HepG2 (cell line): ENCODE measurements at regions not wholly inside any gene's neighbourhood (a gene's known extent, or its start where the extent isn't known, plus 50 kb on each side); places are given as distances from the start of the nearest gene placed in this dataset.

Source experiments
- ATAC-seq: fragments of 200-7000 bp; cut with Tn5 transposase; 3 replicates; pipeline ENCODE4 v1.9.1; 2020; ENCODE audit warnings: mild to moderate bottlenecking, moderate library complexity
- BruUV-seq: library from RNA; stranded (reverse); fragments of 400-500 nt; replicated peaks from 2 replicates; lab custom pipeline; 2021; lab: Mats Ljungman, UMichigan
- CTCF ChIA-PET: fragments of 300-600 bp; formaldehyde crosslinking; extraction: SDS; loops from one replicate; lab custom pipeline; 2021; ENCODE audit warnings: low total read pairs, inconsistent platforms, low intra/inter-chr PET ratio; lab: Yijun Ruan, JAX
- POLR2A ChIA-PET: fragments of 350-600 bp; sonication (Branson Sonifier 250); formaldehyde crosslinking; loops from one replicate; lab custom pipeline; 2020; ENCODE audit warnings: antibody characterized with exemption, inconsistent platforms; lab: Yijun Ruan, JAX
- DNase-seq: peaks from one replicate; pipeline ENCODE4 v3.0.0-alpha.2; 2015; ENCODE audit warnings: low spot score
- FAIRE-seq: peaks from 3 replicates; lab custom pipeline; 2011; peaks lifted over from hg19 to GRCh38; lab: Jason Lieb, UNC
- H2AFZ ChIP-seq: one replicate; pipeline ENCODE4 v1.6.1; 2011; ENCODE audit warnings: low read length, inconsistent platforms
- H3K27ac ChIP-seq: fragments of 300-600 bp; 3 replicates; pipeline ENCODE4 v1.8.0; 2011; ENCODE audit warnings: mixed run types, mild to moderate bottlenecking, mixed read lengths, low read length, inconsistent platforms; ENCODE audit not compliant: insufficient read depth; ENCODE audit errors: extremely low read length
- H3K27me3 ChIP-seq, 2 experiments: fragments of 200-600 bp in 1 of 2; 2 replicates in 1 of 2; 3 replicates in 1 of 2; pipeline versions ENCODE4 v1.6.0 to v1.8.0; 2011; ENCODE audit warnings: low read length in 2 of 2, mild to moderate bottlenecking in 2 of 2, moderate library complexity in 2 of 2, inconsistent platforms in 1 of 2; ENCODE audit not compliant: insufficient read depth in 2 of 2, control insufficient read depth in 1 of 2
- H3K36me3 ChIP-seq, 2 experiments: fragments of 200-600 bp in 1 of 2; replicated peaks in 1 of 2; 2 replicates in 1 of 2; 3 replicates in 1 of 2; pipeline versions ENCODE4 v1.5.1 to v1.8.0; 2011; ENCODE audit warnings: low read length in 2 of 2, inconsistent platforms in 1 of 2; ENCODE audit not compliant: insufficient read depth in 2 of 2, control insufficient read depth in 1 of 2
- H3K4me1 ChIP-seq: 2 replicates; pipeline ENCODE4 v1.5.1; 2012; ENCODE audit warnings: low read length, inconsistent platforms; ENCODE audit not compliant: insufficient read depth
- H3K4me2 ChIP-seq: 2 replicates; pipeline ENCODE4 v1.6.0; 2011; ENCODE audit warnings: low read depth, low read length, inconsistent platforms
- H3K4me3 ChIP-seq, 3 experiments: fragments of 200-600 bp in 1 of 3; sonication (generic), shearing (Covaris generic) in 1 of 3; replicated peaks in 1 of 3; 2 replicates each; pipeline ENCODE4 v1.5.1; 2011 to 2016; ENCODE audit warnings: low read length in 3 of 3, inconsistent platforms in 2 of 3, low read depth in 2 of 3, mild to moderate bottlenecking in 2 of 3, control low read depth in 1 of 3, mixed read lengths in 1 of 3; ENCODE audit not compliant: insufficient read depth in 1 of 3
- H3K79me2 ChIP-seq: one replicate; pipeline ENCODE4 v1.6.1; 2011; ENCODE audit warnings: low read length, inconsistent platforms; ENCODE audit not compliant: insufficient read depth
- H3K9ac ChIP-seq: 2 replicates; pipeline ENCODE4 v1.6.0; 2011; ENCODE audit warnings: mild to moderate bottlenecking, low read depth, low read length, inconsistent platforms; ENCODE audit not compliant: insufficient read depth
- H3K9me3 ChIP-seq: 2 replicates; pipeline ENCODE4 v1.5.1; 2012; ENCODE audit warnings: mild to moderate bottlenecking, low read length
- H4K20me1 ChIP-seq: 2 replicates; pipeline ENCODE4 v1.6.0; 2011; ENCODE audit warnings: inconsistent platforms, mild to moderate bottlenecking, low read length, moderate library complexity; ENCODE audit not compliant: insufficient read depth
- KAT8 ChIP-seq: IDR thresholded peaks from 2 replicates; pipeline ENCODE4 v1.6.1; 2016; ENCODE audit warnings: missing genetic modification reagents, missing compliant biosample characterization
- RCOR2 ChIP-seq: IDR thresholded peaks from 2 replicates; pipeline ENCODE4 v1.6.1; 2016; ENCODE audit warnings: missing biosample characterization, missing genetic modification reagents
- SOX13 ChIP-seq, 3 experiments: fragments of 450-650 bp in 1 of 3; sonication (generic) in 1 of 3; formaldehyde crosslinking in 1 of 3; IDR thresholded peaks in 2 of 3; conservative IDR thresholded peaks in 1 of 3; 2 replicates each; pipeline versions ENCODE4 v1.5.0 to v1.6.1; 2016 to 2020; ENCODE audit warnings: antibody characterized with exemption in 1 of 3, mild to moderate bottlenecking in 1 of 3, missing compliant biosample characterization in 1 of 3, missing genetic modification reagents in 1 of 3, moderate library complexity in 1 of 3
- ZFP36L1 ChIP-seq: sonication (generic); formaldehyde crosslinking; IDR thresholded peaks from 2 replicates; pipeline ENCODE4 v1.8.0; 2022; ENCODE audit warnings: mild to moderate bottlenecking, missing genetic modification reagents, moderate library complexity
- ZFP62 ChIP-seq: sonication (generic); formaldehyde crosslinking; IDR thresholded peaks from 2 replicates; pipeline ENCODE4 v1.4.0; 2020; ENCODE audit warnings: missing genetic modification reagents
- ZNF614 ChIP-seq: IDR thresholded peaks from 2 replicates; pipeline ENCODE4 v1.6.1; 2018; ENCODE audit warnings: missing biosample characterization, missing genetic modification reagents, inconsistent platforms, borderline replicate concordance
- ZNF747 ChIP-seq: sonication (generic); formaldehyde crosslinking; IDR thresholded peaks from 2 replicates; pipeline ENCODE4 v1.8.1; 2023; ENCODE audit warnings: missing genetic modification reagents, mild to moderate bottlenecking, borderline replicate concordance
- WGBS: methylation state at CpG from one replicate; pipeline ENCODE4 v1.1.6; 2017; ENCODE audit warnings: low lambda C conversion rate; 5-methylcytosine and 5-hydroxymethylcytosine counted together
- in situ Hi-C: cut with HindIII; loops from 2 replicates; pipeline ENCODE4 v1.10.0; 2017; ENCODE audit warnings: low pct_unique_long_range_greater_than_20kb; ENCODE audit not compliant: extremely low pct_ligation_motif_present
- intact Hi-C: fragments of 100-400 bp; cut with micrococcal nuclease; formaldehyde crosslinking; loops from one replicate; pipeline ENCODE4 v1.10.0; 2022; ENCODE audit not compliant: unreplicated experiment
- TF ChIP-seq, protein P1 (sequence below): sonication (generic); formaldehyde crosslinking; IDR thresholded peaks from 2 replicates; pipeline ENCODE4 v1.4.0; 2020; ENCODE audit warnings: missing genetic modification reagents, borderline replicate concordance
- TF ChIP-seq, protein P2 (sequence below): sonication (generic); formaldehyde crosslinking; IDR thresholded peaks from 2 replicates; pipeline ENCODE4 v1.5.1; 2020; ENCODE audit warnings: missing genetic modification reagents, mild to moderate bottlenecking, borderline replicate concordance
- TF ChIP-seq, protein P3 (sequence below): sonication (generic); formaldehyde crosslinking; IDR thresholded peaks from 2 replicates; pipeline ENCODE4 v1.8.0; 2022; ENCODE audit warnings: missing genetic modification reagents, mild to moderate bottlenecking, borderline replicate concordance

DNA sequence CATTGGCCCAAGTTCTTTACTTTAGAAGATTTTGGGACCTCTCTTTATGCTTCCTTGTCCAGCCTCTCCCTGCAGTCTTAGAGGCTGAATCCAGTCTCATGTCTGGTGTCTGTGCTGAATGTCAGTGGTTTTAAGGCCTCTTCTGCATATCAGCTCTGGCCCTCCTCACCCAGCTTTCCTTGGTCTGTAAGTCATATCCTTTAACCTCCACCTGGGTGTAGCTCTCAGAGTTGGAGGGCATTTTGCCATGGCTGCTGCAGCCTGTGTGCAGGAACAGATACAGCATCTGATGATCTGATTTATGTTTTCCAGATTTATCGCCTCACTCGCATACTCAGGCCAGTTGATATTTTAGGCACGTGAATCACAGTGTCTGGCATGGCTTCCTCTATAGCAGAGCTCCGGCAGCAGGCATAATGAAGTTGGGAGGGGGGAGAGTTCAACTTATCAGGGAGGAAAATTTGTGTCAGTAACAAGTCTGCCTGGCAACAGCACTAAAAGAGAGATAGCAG, 335.0 kb downstream of the PCNX1 start:
- POLR2A ChIA-PET: no interaction called here
- no peak overlapping the region for H2AFZ ChIP-seq
- no peaks in the 10 kb centered on the region for H3K36me3 ChIP-seq

More for the DNA sequence above, 335.0 kb downstream of the PCNX1 start:
- ATAC-seq (no peak), FAIRE-seq (no peak), DNase-seq (no peak)
- H3K27ac ChIP-seq: no peak overlapping the region
- 48% methylated on average over 4 of the region's 4 CpGs for WGBS
- CTCF ChIA-PET: no interaction called here
- BruUV-seq: no TSS peak
- peaks cover 12% of the 10 kb centered on the region for H3K4me1 ChIP-seq
- H3K4me3 ChIP-seq: no peak overlapping the region
- in situ Hi-C loops (no loop called here), intact Hi-C loops (no loop called here)
- H3K27me3 ChIP-seq: peaks cover 0 to 4% of the 10 kb centered on the region in 2 experiments; a peak in 1 of 5 replicates
- H3K4me2 ChIP-seq: no peak overlapping the region
- TF ChIP-seq ZNF747 (CRISPR knock-in tag): no peak
- TF ChIP-seq SOX13 (IDR thresholded peaks at IDR 0.05): no peak
- TF ChIP-seq SOX13 (CRISPR knock-in tag; conservative IDR thresholded peaks at IDR 0.05 in 1 of 2, IDR thresholded peaks at IDR 0.05 in 1 of 2): no peak
- TF ChIP-seq ZFP62 (CRISPR knock-in tag): no peak
- TF ChIP-seq, protein P1, sequence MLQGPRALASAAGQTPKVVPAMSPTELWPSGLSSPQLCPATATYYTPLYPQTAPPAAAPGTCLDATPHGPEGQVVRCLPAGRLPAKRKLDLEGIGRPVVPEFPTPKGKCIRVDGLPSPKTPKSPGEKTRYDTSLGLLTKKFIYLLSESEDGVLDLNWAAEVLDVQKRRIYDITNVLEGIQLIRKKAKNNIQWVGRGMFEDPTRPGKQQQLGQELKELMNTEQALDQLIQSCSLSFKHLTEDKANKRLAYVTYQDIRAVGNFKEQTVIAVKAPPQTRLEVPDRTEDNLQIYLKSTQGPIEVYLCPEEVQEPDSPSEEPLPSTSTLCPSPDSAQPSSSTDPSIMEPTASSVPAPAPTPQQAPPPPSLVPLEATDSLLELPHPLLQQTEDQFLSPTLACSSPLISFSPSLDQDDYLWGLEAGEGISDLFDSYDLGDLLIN (CRISPR knock-in tag): no peak
- TF ChIP-seq KAT8 (CRISPR knock-in tag): no peak
- no peak for TF ChIP-seq RCOR2 (CRISPR knock-in tag)
- TF ChIP-seq ZFP36L1 (CRISPR knock-in tag): no peak
- TF ChIP-seq, protein P2, sequence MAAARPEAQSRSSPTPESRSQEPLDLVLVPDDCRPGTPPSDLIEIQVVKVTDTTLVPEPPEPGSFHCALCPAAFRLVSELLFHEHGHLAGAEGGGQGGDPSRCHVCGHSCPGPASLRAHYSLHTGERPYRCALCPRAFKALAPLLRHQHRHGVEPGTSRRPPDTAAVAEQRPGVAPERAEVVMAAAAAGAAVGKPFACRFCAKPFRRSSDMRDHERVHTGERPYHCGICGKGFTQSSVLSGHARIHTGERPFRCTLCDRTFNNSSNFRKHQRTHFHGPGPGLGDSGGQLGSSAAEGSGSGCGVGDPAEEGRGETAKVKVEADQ (CRISPR knock-in tag): no peak
- TF ChIP-seq, protein P3, sequence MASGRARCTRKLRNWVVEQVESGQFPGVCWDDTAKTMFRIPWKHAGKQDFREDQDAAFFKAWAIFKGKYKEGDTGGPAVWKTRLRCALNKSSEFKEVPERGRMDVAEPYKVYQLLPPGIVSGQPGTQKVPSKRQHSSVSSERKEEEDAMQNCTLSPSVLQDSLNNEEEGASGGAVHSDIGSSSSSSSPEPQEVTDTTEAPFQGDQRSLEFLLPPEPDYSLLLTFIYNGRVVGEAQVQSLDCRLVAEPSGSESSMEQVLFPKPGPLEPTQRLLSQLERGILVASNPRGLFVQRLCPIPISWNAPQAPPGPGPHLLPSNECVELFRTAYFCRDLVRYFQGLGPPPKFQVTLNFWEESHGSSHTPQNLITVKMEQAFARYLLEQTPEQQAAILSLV (CRISPR knock-in tag): no peak
- TF ChIP-seq ZNF614 (CRISPR knock-in tag): no peak
- no peak overlapping the region for H3K9ac ChIP-seq
- no peaks in the 10 kb centered on the region for H4K20me1 ChIP-seq
- no peaks in the 10 kb centered on the region for H3K9me3 ChIP-seq
- no peaks in the 10 kb centered on the region for H3K79me2 ChIP-seq
